ENCODE measurements at regions not wholly inside any gene's neighbourhood (a gene's known extent, or its start where the extent isn't known, plus 50 kb on each side); places are given as distances from the start of the nearest gene placed in this dataset.

DNA sequence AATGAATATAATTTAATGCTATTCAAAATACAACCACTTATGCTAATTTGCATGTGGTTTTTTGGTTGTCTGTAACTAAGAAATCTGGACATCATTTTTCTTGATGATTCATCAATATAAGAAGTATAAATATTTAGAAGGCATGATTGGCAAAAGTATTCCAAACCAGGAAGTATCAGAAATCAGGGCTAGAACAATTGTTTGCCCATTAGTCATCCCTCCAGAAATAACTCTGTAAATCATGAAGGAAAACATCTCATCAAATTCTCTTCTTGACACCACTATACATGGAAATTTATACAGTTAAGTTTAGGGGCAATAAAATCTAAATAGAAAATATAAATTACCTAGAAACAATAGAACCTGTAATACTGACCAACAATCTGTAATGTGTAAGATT, 554.7 kb upstream of the HS3ST5 start:
- Histone ChIP-seq H4K91ac (replicated peaks; ENCODE audit: insufficient read length, low read length) (no peak overlapping the region), H2BK120ac (replicated peaks; ENCODE audit: low read depth, low read length) (no peak overlapping the region), H3K14ac (ENCODE audit: insufficient read length) (no peak overlapping the region), H3K27ac (ENCODE audit: low read depth, low read length) (no peak overlapping the region), H3K79me2 (ENCODE audit: control insufficient read depth in 1 of 2, insufficient read depth in 2 of 2, low read length in 2 of 2) (no peaks in the 10 kb centered on the region), H3K4me1 (replicated peaks in 1 of 4; ENCODE audit: control insufficient read depth in 3 of 4, insufficient read depth in 4 of 4, low read length in 3 of 4) (no peaks in the 10 kb centered on the region), H2BK20ac (ENCODE audit: low read length) (no peak overlapping the region), H3K36me3 (ENCODE audit: control insufficient read depth in 2 of 4, insufficient read depth in 4 of 4, low read length in 3 of 4) (no peaks in the 10 kb centered on the region), H3K4me3 (ENCODE audit: extremely low read depth in 1 of 4, insufficient read depth in 2 of 4, low read depth in 3 of 4, low read length in 4 of 4) (no peak overlapping the region), H4K8ac (ENCODE audit: extremely low read depth, insufficient read depth, low read length) (no peak overlapping the region), H3K18ac (ENCODE audit: extremely low read depth, low read length) (no peak overlapping the region), H3K4me2 (ENCODE audit: insufficient read depth in 1 of 2, low read depth in 2 of 2, low read length in 2 of 2) (no peak overlapping the region), H3K4ac (replicated peaks; ENCODE audit: insufficient read length, low read depth, low read length) (no peak overlapping the region), H3K9me3 (ENCODE audit: insufficient read depth in 2 of 2, low read depth in 1 of 2, low read length in 1 of 2) (peaks cover 8 to 9% of the 10 kb centered on the region in 2 experiments; a peak in 3 of 4 replicates), H3K9ac (replicated peaks in 1 of 4; ENCODE audit: extremely low read depth in 1 of 4, low read depth in 3 of 4, low read length in 3 of 4) (no peak overlapping the region), H4K5ac (ENCODE audit: insufficient read length, low read depth, low read length) (no peak overlapping the region), H2BK15ac (ENCODE audit: low read length) (no peak overlapping the region), H3K56ac (replicated peaks; ENCODE audit: insufficient read length, low read depth, low read length) (no peak overlapping the region), H2BK12ac (ENCODE audit: low read depth, low read length) (no peak overlapping the region), H2AK5ac (ENCODE audit: low read depth, low read length) (no peak overlapping the region), H3K27me3 (replicated peaks in 1 of 4; ENCODE audit: control insufficient read depth in 3 of 4, extremely low read depth in 1 of 4, insufficient read depth in 3 of 4, low read length in 3 of 4) (no peaks in the 10 kb centered on the region), H2BK5ac (ENCODE audit: low read depth, low read length) (no peak overlapping the region), H2AFZ (ENCODE audit: low read length) (no peak overlapping the region), H3K79me1 (ENCODE audit: low read depth, low read length) (no peaks in the 10 kb centered on the region), H4K20me1 (replicated peaks in 1 of 2; ENCODE audit: control insufficient read depth in 1 of 2, insufficient read depth in 2 of 2, low read length in 2 of 2) (no peaks in the 10 kb centered on the region), H3K23ac (ENCODE audit: insufficient read length) (no peak overlapping the region), H3K23me2 (ENCODE audit: low read depth, low read length) (no peaks in the 10 kb centered on the region)
- ChIA-PET POLR2A (ENCODE audit: partially characterized antibody) (no interaction called here), CTCF (ENCODE audit: partially characterized antibody) (interaction anchor here (0.6 kb wide), 1 partner anchor 999 kb away, joined by 3 read pairs; no protein-coding TSS in a partner anchor)
- no peak for DNase-seq (ENCODE audit: low read depth in 1 of 2, low spot score in 2 of 2)
- FAIRE-seq, result no peak
- TF ChIP-seq, protein P1, sequence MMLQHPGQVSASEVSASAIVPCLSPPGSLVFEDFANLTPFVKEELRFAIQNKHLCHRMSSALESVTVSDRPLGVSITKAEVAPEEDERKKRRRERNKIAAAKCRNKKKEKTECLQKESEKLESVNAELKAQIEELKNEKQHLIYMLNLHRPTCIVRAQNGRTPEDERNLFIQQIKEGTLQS (IDR thresholded peaks at IDR 0.05; ENCODE audit: insufficient read depth, low read depth, low read length), result no peak
- TF ChIP-seq SP4 (IDR thresholded peaks at IDR 0.05; ENCODE audit: low read length) (no peak), CTBP2 (IDR thresholded peaks at IDR 0.05; ENCODE audit: borderline replicate concordance, insufficient read depth, insufficient read length, low read length) (no peak), POLR2A (IDR thresholded peaks at IDR 0.05; ENCODE audit: control extremely low read depth in 1 of 2, low read depth in 2 of 2, low read length in 2 of 2) (no peak), BRCA1 (IDR thresholded peaks at IDR 0.05; ENCODE audit: low read depth, low read length) (no peak), CHD2 (IDR thresholded peaks at IDR 0.05; ENCODE audit: low read length) (no peak), KDM5A (IDR thresholded peaks at IDR 0.05; ENCODE audit: low read length) (no peak), CEBPB (IDR thresholded peaks at IDR 0.05; ENCODE audit: low read depth, low read length) (no peak), MAFK (IDR thresholded peaks at IDR 0.05; ENCODE audit: low read depth, low read length) (no peak), PHF8 (conservative IDR thresholded peaks at IDR 0.05; ENCODE audit: low read depth, low read length) (no peak), SRF (IDR thresholded peaks at IDR 0.05; ENCODE audit: low read depth, low read length) (no peak), POLR2AphosphoS5 (IDR thresholded peaks at IDR 0.05; ENCODE audit: low read depth, low read length) (no peak), TEAD4 (IDR thresholded peaks at IDR 0.05; ENCODE audit: low read depth, low read length) (no peak), YY1 (IDR thresholded peaks at IDR 0.05; ENCODE audit: low read depth, low read length) (no peak)
- TF ChIP-seq, protein P2, sequence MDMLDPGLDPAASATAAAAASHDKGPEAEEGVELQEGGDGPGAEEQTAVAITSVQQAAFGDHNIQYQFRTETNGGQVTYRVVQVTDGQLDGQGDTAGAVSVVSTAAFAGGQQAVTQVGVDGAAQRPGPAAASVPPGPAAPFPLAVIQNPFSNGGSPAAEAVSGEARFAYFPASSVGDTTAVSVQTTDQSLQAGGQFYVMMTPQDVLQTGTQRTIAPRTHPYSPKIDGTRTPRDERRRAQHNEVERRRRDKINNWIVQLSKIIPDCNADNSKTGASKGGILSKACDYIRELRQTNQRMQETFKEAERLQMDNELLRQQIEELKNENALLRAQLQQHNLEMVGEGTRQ (IDR thresholded peaks at IDR 0.05; ENCODE audit: low read length), result no peak
